Effector memory CD4-positive, alpha-beta T cell (primary cell): ENCODE measurements at regions not wholly inside any gene's neighbourhood (a gene's known extent, or its start where the extent isn't known, plus 50 kb on each side); places are given as distances from the start of the nearest gene placed in this dataset.
"Not testable (repeated sequence)": the region's sequence is repeated elsewhere in the genome, so short reads cannot be mapped to it uniquely, and the experiment has no call there.

Experiments
- DNase-seq, 3 donors: peaks; one replicate each; pipeline ENCODE4 v3.0.0-alpha.2; 2020
- H3K27ac ChIP-seq: 2 replicates; pipeline ENCODE4 v1.7.0; 2013; ENCODE audit warnings: mild to moderate bottlenecking, low read length, moderate library complexity; ENCODE audit not compliant: insufficient read depth, poor library complexity, severe bottlenecking
- H3K27me3 ChIP-seq: replicated peaks from 2 replicates; pipeline ENCODE4 v1.7.0; 2013; ENCODE audit warnings: mild to moderate bottlenecking, low read length; ENCODE audit not compliant: insufficient read depth, control insufficient read depth, poor library complexity, severe bottlenecking
- H3K36me3 ChIP-seq: 2 replicates; pipeline ENCODE4 v1.7.0; 2013; ENCODE audit warnings: mild to moderate bottlenecking, low read length, moderate library complexity; ENCODE audit not compliant: control insufficient read depth, insufficient read depth
- H3K4me1 ChIP-seq: 2 replicates; pipeline ENCODE4 v1.7.0; 2013; ENCODE audit warnings: low read length, mild to moderate bottlenecking; ENCODE audit not compliant: control insufficient read depth, insufficient read depth, poor library complexity, severe bottlenecking
- H3K4me3 ChIP-seq: 2 replicates; pipeline ENCODE4 v1.7.0; 2013; ENCODE audit warnings: low read length, low read depth, mild to moderate bottlenecking; ENCODE audit not compliant: insufficient read depth, poor library complexity, severe bottlenecking
- H3K9me3 ChIP-seq: 2 replicates; pipeline ENCODE4 v1.7.0; 2013; ENCODE audit warnings: mild to moderate bottlenecking, low read length, moderate library complexity; ENCODE audit not compliant: control insufficient read depth

DNA sequence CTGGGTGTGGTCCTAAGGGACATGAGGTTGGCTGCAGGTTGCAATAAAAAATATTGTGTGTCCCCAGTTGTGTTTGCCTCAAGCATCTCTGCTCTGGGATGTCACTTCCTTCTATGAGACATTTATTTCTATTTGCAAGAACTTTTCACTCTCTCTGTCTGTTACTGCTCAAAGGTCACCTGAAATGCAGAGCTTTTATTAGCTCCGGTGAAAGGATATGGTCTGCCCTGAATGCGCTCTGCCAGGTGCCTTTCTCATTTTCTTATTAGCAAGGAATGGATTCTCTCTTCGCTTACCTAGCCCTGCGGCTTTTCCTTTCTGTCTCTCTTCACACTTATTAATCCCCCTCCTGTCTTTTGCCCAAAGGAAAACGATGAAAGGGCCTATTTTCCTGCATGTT, 526.1 kb downstream of the TMEM38B start:
- no peak overlapping the region for H3K27ac ChIP-seq
- no peaks in the 10 kb centered on the region for H3K36me3 ChIP-seq
- H3K27me3 ChIP-seq, result no peaks in the 10 kb centered on the region
- no peak overlapping the region for H3K4me3 ChIP-seq
- no peak for DNase-seq
- no peaks in the 10 kb centered on the region for H3K9me3 ChIP-seq
- H3K4me1 ChIP-seq, result no peaks in the 10 kb centered on the region

DNA sequence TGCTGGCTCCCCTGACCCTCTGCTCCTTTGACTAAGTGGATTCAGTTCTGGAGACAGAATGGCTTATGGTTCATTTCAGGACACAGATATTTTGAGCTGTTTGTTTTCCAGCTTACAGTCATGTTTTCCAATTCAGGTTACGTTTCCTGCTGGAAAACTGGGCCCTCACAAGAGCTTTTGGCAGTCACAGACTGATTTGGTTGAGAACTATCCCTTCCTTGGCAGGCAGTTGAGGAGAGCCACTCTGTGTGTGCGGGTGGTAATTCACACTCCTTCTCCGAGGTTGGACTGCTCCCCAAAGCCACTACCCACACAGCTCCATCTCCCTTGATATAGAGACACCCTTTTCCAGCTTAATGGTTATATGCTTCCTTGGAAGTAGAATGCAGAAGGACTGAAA, 534.5 kb downstream of the TMEM38B start:
- H3K4me3 ChIP-seq, result no peak overlapping the region
- no peaks in the 10 kb centered on the region for H3K4me1 ChIP-seq
- no peak for DNase-seq
- no peaks in the 10 kb centered on the region for H3K27me3 ChIP-seq
- no peaks in the 10 kb centered on the region for H3K9me3 ChIP-seq
- H3K27ac ChIP-seq, result no peak overlapping the region
- no peaks in the 10 kb centered on the region for H3K36me3 ChIP-seq

DNA sequence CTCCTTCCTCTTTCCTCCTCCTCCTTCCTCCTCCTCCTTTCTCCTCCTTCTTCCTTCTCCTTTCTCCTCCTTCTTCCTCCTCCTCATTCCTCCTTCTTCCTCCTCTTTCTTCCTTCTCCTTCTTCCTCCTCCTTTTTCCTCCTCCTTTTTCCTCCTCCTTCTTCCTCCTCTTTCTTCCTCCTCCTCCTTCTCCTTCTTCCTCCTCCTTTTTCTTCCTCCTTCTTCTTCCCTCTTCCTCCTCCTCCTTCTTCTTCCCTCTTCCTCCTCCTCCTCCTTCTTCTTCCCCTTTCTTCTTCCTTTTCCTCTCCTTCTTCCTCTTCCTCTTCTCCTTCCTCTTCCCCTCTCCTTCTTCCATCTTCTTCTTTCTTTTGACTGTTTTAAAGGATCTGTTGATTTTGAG, 538.8 kb downstream of the TMEM38B start:
- Histone ChIP-seq H3K9me3 (no peaks in the 10 kb centered on the region), H3K36me3 (no peaks in the 10 kb centered on the region), H3K4me1 (no peaks in the 10 kb centered on the region), H3K27me3 (no peaks in the 10 kb centered on the region), H3K4me3 (no peak overlapping the region), H3K27ac (no peak overlapping the region)
- no peak for DNase-seq

DNA sequence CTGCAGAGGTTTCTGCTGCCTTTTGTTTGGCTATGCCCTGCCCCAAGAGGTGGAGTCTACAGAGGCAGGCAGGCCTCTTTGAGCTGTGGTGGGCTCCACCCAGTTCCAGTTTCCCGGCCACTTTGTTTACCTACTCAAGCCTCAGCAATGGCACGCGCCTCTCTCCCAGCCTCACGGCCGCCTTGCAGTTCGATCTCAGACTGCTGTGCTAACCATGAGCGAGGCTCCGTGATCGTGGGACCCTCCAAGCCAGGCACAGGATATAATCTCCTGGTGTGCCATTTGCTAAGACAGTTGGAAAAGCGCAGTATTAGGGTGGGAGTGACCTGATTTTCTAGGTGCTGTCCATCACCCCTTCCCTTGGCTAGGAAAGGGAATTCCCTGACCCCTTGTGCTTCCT, 566.6 kb downstream of the TMEM38B start:
- not testable (repeated sequence) for H3K4me3 ChIP-seq, DNase-seq, H3K9me3 ChIP-seq, H3K27ac ChIP-seq, H3K27me3 ChIP-seq, H3K36me3 ChIP-seq, H3K4me1 ChIP-seq

DNA sequence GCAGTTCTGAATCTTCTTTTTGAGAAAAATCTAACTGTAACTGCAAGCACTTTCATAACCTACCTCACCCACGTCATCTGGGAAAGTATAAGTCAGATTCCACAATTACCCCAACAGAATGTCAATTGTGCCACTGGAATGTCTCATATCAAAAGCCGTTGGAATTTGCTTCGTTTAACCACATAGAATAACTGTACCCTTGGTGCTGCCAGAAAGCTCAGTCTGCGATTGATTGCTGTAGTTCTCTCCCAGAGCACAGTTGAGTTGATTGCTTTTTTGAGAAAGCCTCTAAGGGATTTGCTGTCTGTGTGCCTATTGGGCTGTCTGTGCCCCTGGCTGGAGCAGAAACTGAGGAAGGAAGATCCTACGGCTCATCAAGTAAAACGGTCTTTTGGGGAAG, 583.6 kb downstream of the TMEM38B start:
- no peak for DNase-seq
- Histone ChIP-seq H3K36me3 (no peaks in the 10 kb centered on the region), H3K4me1 (no peaks in the 10 kb centered on the region), H3K27me3 (no peaks in the 10 kb centered on the region), H3K4me3 (no peak overlapping the region), H3K9me3 (no peaks in the 10 kb centered on the region), H3K27ac (no peak overlapping the region)

DNA sequence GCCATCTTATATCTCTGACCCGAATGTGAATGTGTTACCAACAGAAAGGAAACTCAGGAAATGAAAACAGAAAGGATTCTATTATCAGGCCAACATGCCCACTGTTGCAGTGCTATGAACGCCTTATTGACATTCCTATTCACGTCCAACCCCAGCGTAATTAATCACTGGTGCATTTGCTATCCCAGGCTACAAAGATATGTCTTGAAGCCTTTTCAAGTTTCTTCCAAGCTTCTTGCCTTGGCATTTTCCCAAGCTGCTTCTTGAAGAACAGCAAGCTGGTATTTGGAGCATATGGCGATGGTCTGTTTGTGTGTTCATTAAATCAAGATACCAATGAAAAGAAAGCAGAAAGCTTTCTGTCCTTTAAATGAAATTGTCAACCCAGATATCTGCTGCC, 579.2 kb upstream of the ZNF462 start:
- DNase-seq, result no peak
- Histone ChIP-seq H3K9me3 (no peaks in the 10 kb centered on the region), H3K36me3 (no peaks in the 10 kb centered on the region), H3K4me3 (no peak overlapping the region), H3K27me3 (no peaks in the 10 kb centered on the region), H3K4me1 (no peaks in the 10 kb centered on the region), H3K27ac (no peak overlapping the region)

DNA sequence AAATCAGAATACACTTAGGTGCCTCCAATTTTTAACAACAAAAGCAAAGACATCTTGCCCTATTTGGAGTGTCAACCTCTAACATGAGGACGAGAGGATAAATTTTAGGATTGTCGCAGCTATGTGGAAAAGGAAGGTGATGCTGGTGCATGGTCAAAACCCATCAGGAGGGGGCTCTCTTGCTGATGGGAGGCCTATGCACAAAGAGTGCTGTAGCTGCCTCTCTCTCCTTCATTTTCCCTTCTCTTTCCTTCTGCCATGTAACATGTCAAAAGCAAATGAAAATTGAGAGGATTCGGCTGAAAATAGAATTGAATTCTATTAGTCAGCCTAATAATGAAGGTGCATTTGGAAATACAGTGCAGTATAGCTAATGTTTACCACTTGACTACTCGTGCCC, 578.7 kb upstream of the ZNF462 start:
- Histone ChIP-seq H3K27me3 (no peaks in the 10 kb centered on the region), H3K4me1 (no peaks in the 10 kb centered on the region), H3K27ac (no peak overlapping the region), H3K4me3 (no peak overlapping the region), H3K9me3 (no peaks in the 10 kb centered on the region), H3K36me3 (no peaks in the 10 kb centered on the region)
- DNase-seq, result no peak

DNA sequence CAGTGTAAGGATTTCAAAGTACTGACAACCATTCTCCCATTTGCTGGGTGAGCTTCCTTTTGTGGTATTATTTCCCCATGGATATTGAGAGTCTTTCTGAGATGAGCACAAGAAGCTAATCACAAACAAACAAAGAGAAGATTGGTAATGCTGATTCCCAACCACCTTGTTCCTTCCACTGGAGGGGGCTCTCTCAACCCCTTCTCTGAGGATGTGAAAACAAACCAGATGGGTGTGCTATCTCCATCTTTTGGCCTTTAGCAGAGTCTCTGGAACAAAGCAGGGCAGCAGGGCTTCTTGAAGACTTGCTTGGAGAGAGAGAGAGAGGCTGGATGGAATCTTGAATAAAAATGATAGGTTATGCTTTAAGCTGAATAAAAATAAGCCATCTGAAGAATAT, 576.7 kb upstream of the ZNF462 start:
- H3K4me3 ChIP-seq, result no peak overlapping the region
- H3K9me3 ChIP-seq, result no peaks in the 10 kb centered on the region
- no peak overlapping the region for H3K27ac ChIP-seq
- DNase-seq, result no peak
- no peaks in the 10 kb centered on the region for H3K4me1 ChIP-seq
- H3K36me3 ChIP-seq, result no peaks in the 10 kb centered on the region
- H3K27me3 ChIP-seq, result no peaks in the 10 kb centered on the region

DNA sequence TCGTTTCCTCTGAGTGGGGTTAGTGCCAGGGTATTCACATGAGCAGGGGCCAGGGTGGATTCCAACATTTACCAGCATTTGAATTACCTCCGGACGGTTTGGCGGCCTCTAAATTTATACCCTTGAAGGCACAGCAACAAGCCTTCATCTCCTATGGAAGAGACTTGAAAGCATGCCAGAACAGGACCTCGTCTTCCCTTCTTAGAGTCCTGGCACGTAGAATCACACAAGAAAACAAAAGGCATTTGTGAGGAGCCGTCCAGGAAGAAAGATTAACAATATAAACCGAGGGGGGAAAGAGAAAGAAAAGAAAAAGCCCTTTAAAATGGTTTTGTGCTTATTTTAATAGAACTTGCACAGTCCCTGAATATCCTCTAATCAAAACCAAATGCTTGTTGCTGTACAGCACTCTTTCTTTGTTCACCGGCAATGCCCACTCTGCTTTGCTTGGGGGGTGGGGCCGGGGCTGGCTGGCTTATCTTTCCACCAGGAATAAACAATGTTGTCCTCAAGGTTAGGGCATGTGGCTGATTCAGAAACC, 575.8 kb upstream of the ZNF462 start:
- Histone ChIP-seq H3K27ac (no peak overlapping the region), H3K36me3 (no peaks in the 10 kb centered on the region), H3K27me3 (no peaks in the 10 kb centered on the region), H3K9me3 (no peaks in the 10 kb centered on the region), H3K4me1 (no peaks in the 10 kb centered on the region), H3K4me3 (no peak overlapping the region)
- no peak for DNase-seq

DNA sequence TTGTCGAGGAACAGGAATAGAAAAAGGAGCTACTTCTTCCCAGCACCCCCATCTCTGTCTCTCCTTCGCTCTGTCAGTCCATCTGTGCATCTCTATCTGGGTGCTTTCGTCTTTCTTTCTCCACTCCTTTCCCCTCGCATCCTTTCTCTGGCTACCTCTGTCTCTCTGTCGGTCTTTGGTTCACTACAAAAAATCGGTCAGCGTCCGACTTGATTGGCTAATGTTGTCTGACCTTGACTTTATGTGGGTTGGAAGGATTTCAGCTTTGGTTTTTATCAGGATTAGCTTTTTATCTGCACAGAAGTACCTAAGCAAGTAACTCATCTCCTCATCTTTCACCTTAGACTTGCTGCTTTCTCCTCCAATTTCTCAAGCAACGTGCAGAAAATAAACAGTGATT, 575.2 kb upstream of the ZNF462 start:
- H3K4me1 ChIP-seq, result no peaks in the 10 kb centered on the region
- no peak for DNase-seq
- no peak overlapping the region for H3K27ac ChIP-seq
- no peak overlapping the region for H3K4me3 ChIP-seq
- H3K27me3 ChIP-seq, result no peaks in the 10 kb centered on the region
- H3K36me3 ChIP-seq, result no peaks in the 10 kb centered on the region
- no peaks in the 10 kb centered on the region for H3K9me3 ChIP-seq

DNA sequence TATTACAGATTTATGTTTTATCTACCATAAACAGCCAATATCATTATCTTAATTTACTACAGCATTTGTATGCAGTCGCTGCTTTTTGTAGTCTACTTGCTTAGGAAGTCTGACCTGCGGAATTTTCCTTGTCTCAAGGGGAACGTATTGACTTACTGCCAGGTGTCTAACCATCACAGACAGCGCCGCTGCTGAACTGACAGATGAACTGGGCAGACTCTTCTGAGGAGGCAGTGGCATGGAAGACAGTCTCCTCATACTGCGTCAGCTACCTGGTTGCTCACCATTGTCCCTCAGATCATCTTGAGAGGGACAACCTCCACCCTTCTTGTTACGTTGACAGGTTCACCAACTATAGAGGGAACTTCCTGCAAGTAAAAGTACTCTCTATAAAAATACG, 574.3 kb upstream of the ZNF462 start:
- no peak overlapping the region for H3K4me3 ChIP-seq
- no peaks in the 10 kb centered on the region for H3K27me3 ChIP-seq
- H3K9me3 ChIP-seq, result no peaks in the 10 kb centered on the region
- no peaks in the 10 kb centered on the region for H3K36me3 ChIP-seq
- no peak for DNase-seq
- no peaks in the 10 kb centered on the region for H3K4me1 ChIP-seq
- no peak overlapping the region for H3K27ac ChIP-seq
